GM23338 (cell line): ENCODE measurements at regions not wholly inside any gene's neighbourhood (a gene's known extent, or its start where the extent isn't known, plus 50 kb on each side); places are given as distances from the start of the nearest gene placed in this dataset.
"Not testable (repeated sequence)": the region's sequence is repeated elsewhere in the genome, so short reads cannot be mapped to it uniquely, and the experiment has no call there.

ENCODE experiments used
- CREB1 ChIP-seq: fragments of 250-450 bp; sonication (Bioruptor Pico); IDR thresholded peaks from 2 replicates; pipeline ENCODE4 v1.5.0; 2020; ENCODE audit warnings: low read depth, mild to moderate bottlenecking, moderate library complexity
- CTCF ChIP-seq, 2 experiments: fragments of 200-600 bp in 1 of 2; sonication (generic) in 1 of 2; conservative IDR thresholded peaks; 2 replicates each; pipeline versions ENCODE4 v1.5.1 to v1.6.1; 2016 to 2017; ENCODE audit warnings: antibody characterized with exemption in 2 of 2, low read depth in 2 of 2, mild to moderate bottlenecking in 2 of 2, moderate library complexity in 1 of 2
- EZH2 ChIP-seq: fragments of 200-600 bp; sonication (generic); IDR thresholded peaks from one replicate; pipeline ENCODE4 v1.8.0; 2017; ENCODE audit warnings: antibody characterized with exemption, mild to moderate bottlenecking, low read depth; ENCODE audit not compliant: unreplicated experiment
- EZH2phosphoT487 ChIP-seq: fragments of 200-600 bp; sonication (generic); IDR thresholded peaks from one replicate; pipeline ENCODE4 v1.8.1; 2018; ENCODE audit warnings: antibody characterized with exemption; ENCODE audit not compliant: unreplicated experiment
- JUNB ChIP-seq: IDR thresholded peaks from one replicate; pipeline ENCODE4 v1.6.1; 2016; ENCODE audit warnings: antibody characterized with exemption; ENCODE audit not compliant: unreplicated experiment
- NANOG ChIP-seq: IDR thresholded peaks from 2 replicates; pipeline ENCODE4 v1.6.1; 2016; ENCODE audit warnings: antibody characterized with exemption, borderline replicate concordance
- POLR2AphosphoS5 ChIP-seq: IDR thresholded peaks from 2 replicates; pipeline ENCODE4 v1.6.1; 2016; ENCODE audit warnings: antibody characterized with exemption, low read depth
- REST ChIP-seq: IDR thresholded peaks from one replicate; pipeline ENCODE4 v1.6.1; 2018; ENCODE audit warnings: antibody characterized with exemption; ENCODE audit not compliant: unreplicated experiment
- ZNF114 ChIP-seq: fragments of 250-450 bp; sonication (Bioruptor Pico); IDR thresholded peaks from 2 replicates; pipeline ENCODE4 v1.5.0; 2020; ENCODE audit warnings: mild to moderate bottlenecking, moderate library complexity
- ZNF331 ChIP-seq: fragments of 250-450 bp; sonication (Bioruptor Pico); IDR thresholded peaks from 2 replicates; pipeline ENCODE4 v1.5.0; 2020; ENCODE audit warnings: low read depth, mild to moderate bottlenecking, moderate library complexity

GRCh38 chrX:77127571-77127970, 319.6 kb upstream of the FGF16 start:
- TF ChIP-seq EZH2; EZH2phosphoT487; CTCF (conservative IDR thresholded peaks at IDR 0.05; ENCODE audit: low read depth in 2 of 2); POLR2AphosphoS5; REST; JUNB; CREB1; ZNF114 (CRISPR knock-in tag); ZNF331 (CRISPR knock-in tag); NANOG: not testable (repeated sequence)
